ENCODE measurements at regions not wholly inside any gene's neighbourhood (a gene's known extent, or its start where the extent isn't known, plus 50 kb on each side); places are given as distances from the start of the nearest gene placed in this dataset.

DNA sequence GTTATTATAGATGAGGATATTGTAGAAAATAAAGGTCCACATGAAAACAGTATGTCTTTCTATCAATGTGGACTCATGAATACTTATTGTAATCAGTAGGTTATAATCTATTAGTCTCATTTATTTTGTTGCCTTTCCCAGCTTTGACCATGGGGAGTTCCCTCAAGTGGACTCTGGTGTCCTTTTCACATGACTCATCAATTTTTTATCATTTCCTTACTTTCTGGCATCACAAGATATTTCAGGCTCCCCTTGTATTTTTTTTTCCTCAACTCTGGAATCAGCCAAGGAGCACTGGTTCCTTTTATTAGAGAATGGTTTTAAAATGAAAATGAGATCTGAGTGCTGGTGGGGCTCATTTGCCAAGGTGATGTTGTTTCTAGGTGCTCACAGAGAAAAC, 63.4 kb upstream of the DIAPH3 start:
- no peak overlapping the region for H3K4me3 Mint-ChIP-seq (ENCODE audit: unreplicated experiment)
- intact Hi-C loops (cut with micrococcal nuclease), result loop anchor here (5.0 kb wide), 1 partner anchor 545 kb away; no protein-coding TSS in a partner anchor
- no peak for DNase-seq (ENCODE audit: unreplicated experiment)
- no peaks in the 10 kb centered on the region for H3K4me1 Mint-ChIP-seq (ENCODE audit: insufficient read depth, unreplicated experiment)
- no peak for TF ChIP-seq CTCF (IDR thresholded peaks at IDR 0.05; ENCODE audit: unreplicated experiment)
- no peaks in the 10 kb centered on the region for H3K9me3 Mint-ChIP-seq (ENCODE audit: unreplicated experiment)
- BruUV-seq (replicated peaks), result no TSS peak
- ChIA-PET POLR2A (no interaction called here), CTCF (interaction anchor here (0.6 to 3.2 kb wide), 6 partner anchors 16 to 981 kb away, joined by 3 to 23 read pairs (median 5); no protein-coding TSS in a partner anchor)
- H3K27me3 Mint-ChIP-seq (ENCODE audit: insufficient read depth, unreplicated experiment), result peaks cover 28% of the 10 kb centered on the region
- no peaks in the 10 kb centered on the region for H3K36me3 Mint-ChIP-seq (ENCODE audit: insufficient read depth, unreplicated experiment)
- no peak overlapping the region for H3K27ac Mint-ChIP-seq (ENCODE audit: low read depth, unreplicated experiment)

- no peak overlapping the region for H3K4me3 Mint-ChIP-seq (ENCODE audit: unreplicated experiment)
- H3K27ac Mint-ChIP-seq (ENCODE audit: low read depth, unreplicated experiment), result no peak overlapping the region
- no peaks in the 10 kb centered on the region for H3K4me1 Mint-ChIP-seq (ENCODE audit: insufficient read depth, unreplicated experiment)
- no peak for DNase-seq (ENCODE audit: unreplicated experiment)
- peaks cover 52% of the 10 kb centered on the region for H3K27me3 Mint-ChIP-seq (ENCODE audit: insufficient read depth, unreplicated experiment)
- POLR2A ChIA-PET, result no interaction called here
- BruUV-seq (replicated peaks), result no TSS peak
- no peaks in the 10 kb centered on the region for H3K9me3 Mint-ChIP-seq (ENCODE audit: unreplicated experiment)
- intact Hi-C loops (cut with micrococcal nuclease), result loop anchor here (5.0 to 10.0 kb wide), 2 partner anchors 85 to 547 kb away; no protein-coding TSS in a partner anchor
- CTCF ChIA-PET, result interaction anchor here (0.7 to 1.3 kb wide), 2 partner anchors 15 to 28 kb away, joined by 3 read pairs; no protein-coding TSS in a partner anchor
- TF ChIP-seq CTCF (IDR thresholded peaks at IDR 0.05; ENCODE audit: unreplicated experiment), result no peak
- H3K36me3 Mint-ChIP-seq (ENCODE audit: insufficient read depth, unreplicated experiment), result no peaks in the 10 kb centered on the region
Observed at GRCh38 chr13:60229708-60230272, 66.1 kb upstream of the DIAPH3 start.

DNA sequence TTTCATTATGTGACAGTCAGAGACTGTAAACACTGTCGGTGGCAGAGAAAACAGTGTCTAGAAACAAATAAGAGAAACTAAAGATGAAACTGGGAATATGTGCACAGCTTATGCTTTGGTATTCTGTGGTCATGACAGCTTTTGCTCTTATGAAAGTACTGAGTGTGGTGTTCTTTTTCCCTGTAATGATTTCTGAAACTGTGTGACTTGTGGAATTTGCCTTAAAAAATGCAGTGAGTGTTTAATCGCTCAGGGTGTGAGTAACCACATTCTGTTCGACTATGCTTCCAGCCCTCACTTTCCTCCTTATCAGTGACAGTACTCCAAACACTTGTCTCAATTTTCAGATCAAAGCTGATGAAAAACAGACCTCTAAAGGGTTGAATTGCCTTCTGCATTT, 66.9 kb upstream of the DIAPH3 start:
- no peaks in the 10 kb centered on the region for H3K36me3 Mint-ChIP-seq (ENCODE audit: insufficient read depth, unreplicated experiment)
- intact Hi-C loops (cut with micrococcal nuclease), result loop anchor here (10.0 kb wide), 1 partner anchor 84 kb away; no protein-coding TSS in a partner anchor
- H3K4me1 Mint-ChIP-seq (ENCODE audit: insufficient read depth, unreplicated experiment), result no peaks in the 10 kb centered on the region
- BruUV-seq (replicated peaks), result no TSS peak
- CTCF ChIA-PET, result interaction anchor here (0.7 to 1.3 kb wide), 2 partner anchors 14 to 28 kb away, joined by 3 read pairs; no protein-coding TSS in a partner anchor
- no peaks in the 10 kb centered on the region for H3K9me3 Mint-ChIP-seq (ENCODE audit: unreplicated experiment)
- POLR2A ChIA-PET, result no interaction called here
- DNase-seq (ENCODE audit: unreplicated experiment), result no peak
- no peak overlapping the region for H3K27ac Mint-ChIP-seq (ENCODE audit: low read depth, unreplicated experiment)
- no peak overlapping the region for H3K4me3 Mint-ChIP-seq (ENCODE audit: unreplicated experiment)
- peaks cover 60% of the 10 kb centered on the region for H3K27me3 Mint-ChIP-seq (ENCODE audit: insufficient read depth, unreplicated experiment)
- TF ChIP-seq CTCF (IDR thresholded peaks at IDR 0.05; ENCODE audit: unreplicated experiment), result no peak

DNA sequence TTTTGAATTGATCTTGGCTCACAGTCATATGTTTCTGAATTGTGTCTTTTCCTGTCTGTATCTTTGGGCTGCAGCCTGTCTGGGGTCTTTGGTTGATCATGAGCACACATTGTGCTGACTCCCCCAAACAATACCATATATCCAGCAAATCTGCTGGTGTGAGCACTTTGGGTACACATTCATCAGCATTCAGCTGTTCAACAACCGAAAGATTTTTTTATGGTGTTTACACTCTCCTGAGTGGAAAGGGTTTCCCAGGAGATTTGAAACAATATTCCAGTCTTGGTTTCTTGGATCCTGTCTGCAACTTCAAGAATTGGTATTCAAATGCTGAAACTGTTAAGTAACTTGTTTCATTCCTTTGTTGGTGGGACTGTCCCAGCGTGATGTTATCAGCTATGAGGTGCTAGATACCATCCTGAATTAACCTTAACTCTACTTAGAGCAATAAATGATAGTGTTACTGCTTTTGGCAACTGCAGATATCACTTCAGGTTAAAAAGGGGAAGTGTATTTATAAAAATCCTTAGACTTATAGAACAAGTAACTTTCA, 78.4 kb upstream of the DIAPH3 start:
- ChIA-PET CTCF (interaction anchor here (0.6 to 1.0 kb wide), 2 partner anchors 24 to 87 kb away, joined by 3 to 4 read pairs; no protein-coding TSS in a partner anchor), POLR2A (no interaction called here)
- H3K4me1 Mint-ChIP-seq (ENCODE audit: insufficient read depth, unreplicated experiment), result no peaks in the 10 kb centered on the region
- H3K4me3 Mint-ChIP-seq (ENCODE audit: unreplicated experiment), result no peak overlapping the region
- no peak for TF ChIP-seq CTCF (IDR thresholded peaks at IDR 0.05; ENCODE audit: unreplicated experiment)
- DNase-seq (ENCODE audit: unreplicated experiment), result no peak
- no TSS peak for BruUV-seq (replicated peaks)
- no peaks in the 10 kb centered on the region for H3K36me3 Mint-ChIP-seq (ENCODE audit: insufficient read depth, unreplicated experiment)
- H3K9me3 Mint-ChIP-seq (ENCODE audit: unreplicated experiment), result no peaks in the 10 kb centered on the region
- intact Hi-C loops (cut with micrococcal nuclease), result no loop called here
- H3K27ac Mint-ChIP-seq (ENCODE audit: low read depth, unreplicated experiment), result no peak overlapping the region
- H3K27me3 Mint-ChIP-seq (ENCODE audit: insufficient read depth, unreplicated experiment), result peaks cover 58% of the 10 kb centered on the region
